ENCODE measurements at regions not wholly inside any gene's neighbourhood (a gene's known extent, or its start where the extent isn't known, plus 50 kb on each side); places are given as distances from the start of the nearest gene placed in this dataset.

DNA sequence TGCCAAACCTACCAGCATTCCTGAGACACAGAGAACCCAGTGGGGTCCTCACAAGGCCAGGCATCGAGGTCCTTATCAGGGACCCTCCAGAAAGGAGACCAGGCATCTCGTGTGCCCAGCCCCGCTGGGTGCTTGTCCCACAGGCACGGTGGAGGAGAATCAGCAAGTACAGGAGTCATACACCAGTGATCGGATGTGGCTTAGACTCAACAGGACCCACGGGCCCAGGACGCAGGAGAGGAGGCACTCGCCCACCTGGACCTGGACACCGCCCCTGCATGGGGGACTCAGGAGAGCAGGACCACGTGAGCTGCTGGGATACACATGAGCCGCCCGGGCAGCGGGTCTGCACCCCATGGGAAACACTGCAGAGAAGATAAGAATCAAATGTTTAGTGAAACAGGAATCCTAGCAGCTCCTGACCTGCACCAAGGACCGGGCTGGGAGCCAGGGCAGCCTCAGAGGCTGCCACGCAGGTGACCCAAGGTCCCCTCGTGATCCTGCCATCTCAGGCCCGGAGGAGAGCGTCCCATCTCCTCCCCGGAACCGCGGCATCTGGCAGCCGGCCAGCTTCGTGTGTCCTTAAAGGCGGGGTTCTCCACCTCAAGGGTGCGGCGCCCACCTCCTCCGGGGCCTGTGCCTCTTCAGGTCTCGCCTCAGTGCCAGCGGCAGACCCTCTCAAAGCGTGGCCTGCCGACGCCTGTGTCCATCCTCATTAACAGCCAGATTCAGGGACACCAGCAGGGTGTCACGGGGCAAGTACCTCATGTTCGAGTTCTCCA is 59.2 kb downstream of the FOXL3 start:
- Histone ChIP-seq H3K36me3 (replicated peaks) (no peaks in the 10 kb centered on the region), H3K27me3 (replicated peaks) (no peaks in the 10 kb centered on the region), H3K4me3 (ENCODE audit: low read depth, low read length) (no peak overlapping the region), H3K27ac (no peak overlapping the region)
- no peak for DNase-seq
- in situ Hi-C loops (cut with HindIII; ENCODE audit: low pct_ligation_motif_present, low sequenced_read_pairs): no loop called here
- TF ChIP-seq, protein P1, sequence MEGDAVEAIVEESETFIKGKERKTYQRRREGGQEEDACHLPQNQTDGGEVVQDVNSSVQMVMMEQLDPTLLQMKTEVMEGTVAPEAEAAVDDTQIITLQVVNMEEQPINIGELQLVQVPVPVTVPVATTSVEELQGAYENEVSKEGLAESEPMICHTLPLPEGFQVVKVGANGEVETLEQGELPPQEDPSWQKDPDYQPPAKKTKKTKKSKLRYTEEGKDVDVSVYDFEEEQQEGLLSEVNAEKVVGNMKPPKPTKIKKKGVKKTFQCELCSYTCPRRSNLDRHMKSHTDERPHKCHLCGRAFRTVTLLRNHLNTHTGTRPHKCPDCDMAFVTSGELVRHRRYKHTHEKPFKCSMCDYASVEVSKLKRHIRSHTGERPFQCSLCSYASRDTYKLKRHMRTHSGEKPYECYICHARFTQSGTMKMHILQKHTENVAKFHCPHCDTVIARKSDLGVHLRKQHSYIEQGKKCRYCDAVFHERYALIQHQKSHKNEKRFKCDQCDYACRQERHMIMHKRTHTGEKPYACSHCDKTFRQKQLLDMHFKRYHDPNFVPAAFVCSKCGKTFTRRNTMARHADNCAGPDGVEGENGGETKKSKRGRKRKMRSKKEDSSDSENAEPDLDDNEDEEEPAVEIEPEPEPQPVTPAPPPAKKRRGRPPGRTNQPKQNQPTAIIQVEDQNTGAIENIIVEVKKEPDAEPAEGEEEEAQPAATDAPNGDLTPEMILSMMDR (IDR thresholded peaks at IDR 0.05; ENCODE audit: low read depth, low read length, missing control alignments): no peak

- H3K36me3 ChIP-seq (replicated peaks): no peaks in the 10 kb centered on the region
- H3K4me3 ChIP-seq (ENCODE audit: low read depth, low read length): no peak overlapping the region
- no peak overlapping the region for H3K27ac ChIP-seq
- H3K27me3 ChIP-seq (replicated peaks): no peaks in the 10 kb centered on the region
- DNase-seq: no peak
- in situ Hi-C loops (cut with HindIII; ENCODE audit: low pct_ligation_motif_present, low sequenced_read_pairs): no loop called here
- TF ChIP-seq, protein P1 (IDR thresholded peaks at IDR 0.05; ENCODE audit: low read depth, low read length, missing control alignments): no peak
Measured at GRCh38 chr7:351256-351655, 61.3 kb downstream of the FOXL3 start.

- H3K36me3 ChIP-seq (replicated peaks): no peaks in the 10 kb centered on the region
- in situ Hi-C loops (cut with HindIII; ENCODE audit: low pct_ligation_motif_present, low sequenced_read_pairs): no loop called here
- no peaks in the 10 kb centered on the region for H3K27me3 ChIP-seq (replicated peaks)
- no peak overlapping the region for H3K4me3 ChIP-seq (ENCODE audit: low read depth, low read length)
- no peak overlapping the region for H3K27ac ChIP-seq
- DNase-seq: no peak
- TF ChIP-seq, protein P1 (IDR thresholded peaks at IDR 0.05; ENCODE audit: low read depth, low read length, missing control alignments): no peak
Measured at GRCh38 chr7:351681-352480, 61.9 kb downstream of the FOXL3 start.

DNA sequence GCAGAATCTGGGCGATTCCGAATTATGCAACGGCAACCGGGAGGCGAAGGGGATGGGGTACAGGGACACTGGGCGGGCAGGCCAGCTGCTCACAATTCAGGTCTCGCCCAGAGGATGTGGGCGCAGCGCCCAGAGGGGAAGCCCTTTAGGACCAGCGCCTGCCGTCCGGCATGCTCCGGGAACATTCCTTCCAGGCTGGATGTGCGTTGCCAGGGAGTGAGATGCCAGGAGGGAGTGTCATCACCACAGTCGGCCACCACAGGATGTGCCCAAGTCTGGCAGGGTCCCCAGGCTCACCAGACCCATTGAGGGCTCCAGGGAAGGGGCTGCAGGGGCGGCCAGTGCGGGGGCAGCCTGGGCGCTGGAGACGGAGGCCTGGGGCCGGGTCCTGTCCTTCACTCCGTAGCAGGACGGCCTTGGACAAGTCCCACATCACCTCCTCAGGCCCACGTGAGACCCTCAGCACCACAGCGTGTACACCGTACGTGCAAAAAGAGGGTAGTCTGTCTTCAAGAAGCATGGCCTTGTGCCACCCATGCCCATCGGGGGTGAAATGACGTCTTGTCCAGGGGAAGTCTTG is 63.9 kb downstream of the FOXL3 start:
- no peaks in the 10 kb centered on the region for H3K27me3 ChIP-seq (replicated peaks)
- TF ChIP-seq, protein P1 (IDR thresholded peaks at IDR 0.05; ENCODE audit: low read depth, low read length, missing control alignments): no peak
- no peak for DNase-seq
- in situ Hi-C loops (cut with HindIII; ENCODE audit: low pct_ligation_motif_present, low sequenced_read_pairs): no loop called here
- no peaks in the 10 kb centered on the region for H3K36me3 ChIP-seq (replicated peaks)
- no peak overlapping the region for H3K4me3 ChIP-seq (ENCODE audit: low read depth, low read length)
- H3K27ac ChIP-seq: no peak overlapping the region

- H3K27me3 ChIP-seq (replicated peaks): no peaks in the 10 kb centered on the region
- DNase-seq: no peak
- H3K4me3 ChIP-seq (ENCODE audit: low read depth, low read length): no peak overlapping the region
- in situ Hi-C loops (cut with HindIII; ENCODE audit: low pct_ligation_motif_present, low sequenced_read_pairs): no loop called here
- no peaks in the 10 kb centered on the region for H3K36me3 ChIP-seq (replicated peaks)
- no peak overlapping the region for H3K27ac ChIP-seq
- TF ChIP-seq, protein P1 (IDR thresholded peaks at IDR 0.05; ENCODE audit: low read depth, low read length, missing control alignments): no peak
Measured at GRCh38 chr7:354597-355470, 64.9 kb downstream of the FOXL3 start.

All from brain microvascular endothelial cell (primary cell).